SK-N-SH (cell line): ENCODE measurements at regions not wholly inside any gene's neighbourhood (a gene's known extent, or its start where the extent isn't known, plus 50 kb on each side); places are given as distances from the start of the nearest gene placed in this dataset.

Experiments
- CHD2 ChIP-seq: fragments of 150-350 bp; IDR thresholded peaks from 2 replicates; pipeline ENCODE4 v1.6.1; 2018; ENCODE audit warnings: low read length; ENCODE audit not compliant: partially characterized antibody
- ELF1 ChIP-seq: IDR thresholded peaks from 2 replicates; pipeline ENCODE4 v1.4.0; 2012
- EP300 ChIP-seq, 2 experiments: IDR thresholded peaks; 2 replicates each; pipeline versions ENCODE4 v1.4.0 to v1.6.1; 2012; ENCODE audit warnings: borderline replicate concordance in 1 of 2, low read depth in 1 of 2, low read length in 1 of 2
- EZH2phosphoT487 ChIP-seq: fragments of 200-600 bp; sonication (generic); IDR thresholded peaks from 2 replicates; pipeline ENCODE4 v1.6.1; 2017; ENCODE audit warnings: low read depth, mixed run types, mild to moderate bottlenecking, antibody characterized with exemption, moderate library complexity, borderline replicate concordance
- GATA2 ChIP-seq: sonication (generic); formaldehyde crosslinking; IDR thresholded peaks from 2 replicates; pipeline ENCODE4 v1.5.0; 2020; ENCODE audit warnings: mild to moderate bottlenecking, missing genetic modification reagents
- POLR2AphosphoS5 ChIP-seq: IDR thresholded peaks from 2 replicates; pipeline ENCODE4 v1.6.1; 2012; ENCODE audit warnings: low read depth, low read length
- SIN3A ChIP-seq: IDR thresholded peaks from 2 replicates; pipeline ENCODE4 v1.6.1; 2012; ENCODE audit warnings: low read depth, mild to moderate bottlenecking, low read length, moderate library complexity, borderline replicate concordance
- TAF1 ChIP-seq: IDR thresholded peaks from 2 replicates; pipeline ENCODE4 v1.6.1; 2012; ENCODE audit warnings: low read depth, mild to moderate bottlenecking, low read length, moderate library complexity, borderline replicate concordance
- TEAD4 ChIP-seq: IDR thresholded peaks from 2 replicates; pipeline ENCODE4 v1.4.0; 2012; ENCODE audit warnings: mild to moderate bottlenecking, borderline replicate concordance; ENCODE audit not compliant: insufficient read depth
- YY1 ChIP-seq: IDR thresholded peaks from 2 replicates; pipeline ENCODE4 v1.4.0; 2012; ENCODE audit warnings: low read depth, mild to moderate bottlenecking
- TF ChIP-seq, protein P1 (sequence below): fragments of 200-600 bp; sonication (generic); IDR thresholded peaks from 2 replicates; pipeline ENCODE4 v1.6.1; 2017; ENCODE audit warnings: antibody characterized with exemption, mild to moderate bottlenecking, moderate library complexity
- TF ChIP-seq, protein P2 (sequence below): fragments of 150-350 bp; IDR thresholded peaks from 2 replicates; pipeline ENCODE4 v1.6.1; 2017; ENCODE audit warnings: antibody characterized with exemption, low read length, low read depth, borderline replicate concordance
- TF ChIP-seq, protein P3 (sequence below): IDR thresholded peaks from 2 replicates; pipeline ENCODE4 v1.4.0; 2012; ENCODE audit warnings: low read depth, borderline replicate concordance

DNA sequence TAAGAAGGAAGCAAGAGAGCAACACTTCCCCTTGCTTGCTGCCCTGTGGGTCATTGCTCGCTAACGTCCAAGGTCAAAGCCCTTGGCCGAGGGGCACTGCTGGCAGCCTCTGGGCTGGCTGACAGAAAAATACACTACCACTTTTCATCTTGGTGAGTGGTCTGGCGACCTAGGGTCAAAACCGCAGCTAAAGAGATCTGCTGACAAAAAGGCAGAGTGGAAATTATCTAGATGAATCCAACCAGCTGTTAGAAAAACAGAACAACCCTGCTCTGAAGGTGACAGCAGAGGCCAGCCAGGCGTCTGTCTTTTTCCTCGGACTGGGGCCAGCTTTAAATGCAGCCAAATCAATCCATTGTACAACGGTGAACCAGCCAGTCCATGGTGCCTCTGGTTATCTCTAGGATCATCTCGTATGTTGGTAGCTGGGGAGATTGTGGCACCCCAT lies 92.6 kb downstream of the CD8B2 start:
- TF ChIP-seq, protein P1, sequence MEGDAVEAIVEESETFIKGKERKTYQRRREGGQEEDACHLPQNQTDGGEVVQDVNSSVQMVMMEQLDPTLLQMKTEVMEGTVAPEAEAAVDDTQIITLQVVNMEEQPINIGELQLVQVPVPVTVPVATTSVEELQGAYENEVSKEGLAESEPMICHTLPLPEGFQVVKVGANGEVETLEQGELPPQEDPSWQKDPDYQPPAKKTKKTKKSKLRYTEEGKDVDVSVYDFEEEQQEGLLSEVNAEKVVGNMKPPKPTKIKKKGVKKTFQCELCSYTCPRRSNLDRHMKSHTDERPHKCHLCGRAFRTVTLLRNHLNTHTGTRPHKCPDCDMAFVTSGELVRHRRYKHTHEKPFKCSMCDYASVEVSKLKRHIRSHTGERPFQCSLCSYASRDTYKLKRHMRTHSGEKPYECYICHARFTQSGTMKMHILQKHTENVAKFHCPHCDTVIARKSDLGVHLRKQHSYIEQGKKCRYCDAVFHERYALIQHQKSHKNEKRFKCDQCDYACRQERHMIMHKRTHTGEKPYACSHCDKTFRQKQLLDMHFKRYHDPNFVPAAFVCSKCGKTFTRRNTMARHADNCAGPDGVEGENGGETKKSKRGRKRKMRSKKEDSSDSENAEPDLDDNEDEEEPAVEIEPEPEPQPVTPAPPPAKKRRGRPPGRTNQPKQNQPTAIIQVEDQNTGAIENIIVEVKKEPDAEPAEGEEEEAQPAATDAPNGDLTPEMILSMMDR: no peak
- no peak for TF ChIP-seq TEAD4
- TF ChIP-seq, protein P2, sequence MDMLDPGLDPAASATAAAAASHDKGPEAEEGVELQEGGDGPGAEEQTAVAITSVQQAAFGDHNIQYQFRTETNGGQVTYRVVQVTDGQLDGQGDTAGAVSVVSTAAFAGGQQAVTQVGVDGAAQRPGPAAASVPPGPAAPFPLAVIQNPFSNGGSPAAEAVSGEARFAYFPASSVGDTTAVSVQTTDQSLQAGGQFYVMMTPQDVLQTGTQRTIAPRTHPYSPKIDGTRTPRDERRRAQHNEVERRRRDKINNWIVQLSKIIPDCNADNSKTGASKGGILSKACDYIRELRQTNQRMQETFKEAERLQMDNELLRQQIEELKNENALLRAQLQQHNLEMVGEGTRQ: no peak
- no peak for TF ChIP-seq ELF1
- TF ChIP-seq GATA2: peak; percentile 94; the same call in 1 of the 2 replicates
- no peak for TF ChIP-seq YY1
- TF ChIP-seq SIN3A: no peak
- no peak for TF ChIP-seq EZH2phosphoT487
- TF ChIP-seq TAF1: no peak
- TF ChIP-seq EP300 (IDR thresholded peaks at IDR 0.05; ENCODE audit: borderline replicate concordance in 1 of 2, low read depth in 1 of 2, low read length in 1 of 2): peak in 1 of 2 experiments; percentile 97; a peak in 2 of 4 replicates
- TF ChIP-seq, protein P3, sequence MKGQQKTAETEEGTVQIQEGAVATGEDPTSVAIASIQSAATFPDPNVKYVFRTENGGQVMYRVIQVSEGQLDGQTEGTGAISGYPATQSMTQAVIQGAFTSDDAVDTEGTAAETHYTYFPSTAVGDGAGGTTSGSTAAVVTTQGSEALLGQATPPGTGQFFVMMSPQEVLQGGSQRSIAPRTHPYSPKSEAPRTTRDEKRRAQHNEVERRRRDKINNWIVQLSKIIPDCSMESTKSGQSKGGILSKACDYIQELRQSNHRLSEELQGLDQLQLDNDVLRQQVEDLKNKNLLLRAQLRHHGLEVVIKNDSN: no peak
- no peak for TF ChIP-seq POLR2AphosphoS5
- peak; percentile 82 for TF ChIP-seq CHD2
